Fibroblast of lung (primary cell): ENCODE measurements at regions not wholly inside any gene's neighbourhood (a gene's known extent, or its start where the extent isn't known, plus 50 kb on each side); places are given as distances from the start of the nearest gene placed in this dataset.

Source experiments
- DNase-seq, 2 donors: peaks; one replicate each; pipeline versions ENCODE4 v3.0.0 to v3.0.0-alpha.2; 2010; ENCODE audit warnings: low read depth in 2 of 2
- H2AFZ ChIP-seq: 2 replicates; pipeline ENCODE4 v1.5.1; 2012; ENCODE audit warnings: low read length, control low read depth, inconsistent platforms
- H3K27ac ChIP-seq: 2 replicates; pipeline ENCODE4 v1.5.1; 2011; ENCODE audit warnings: low read length, control low read depth; ENCODE audit not compliant: insufficient read depth
- H3K27me3 ChIP-seq: 2 replicates; pipeline ENCODE4 v1.5.1; 2011; ENCODE audit warnings: mild to moderate bottlenecking, low read length; ENCODE audit not compliant: control insufficient read depth, insufficient read depth
- H3K36me3 ChIP-seq: 2 replicates; pipeline ENCODE4 v1.5.1; 2011; ENCODE audit warnings: low read length; ENCODE audit not compliant: control insufficient read depth, insufficient read depth
- H3K4me1 ChIP-seq: 2 replicates; pipeline ENCODE4 v1.5.1; 2011; ENCODE audit warnings: low read length; ENCODE audit not compliant: control insufficient read depth, insufficient read depth; ENCODE audit errors: extremely low read depth
- H3K4me2 ChIP-seq: 2 replicates; pipeline ENCODE4 v1.5.1; 2011; ENCODE audit warnings: low read length, control low read depth; ENCODE audit not compliant: insufficient read depth; ENCODE audit errors: extremely low read depth
- H3K4me3 ChIP-seq, 4 experiments: fragments of 200-600 bp in 1 of 4; sonication (generic) in 1 of 4; replicated peaks in 1 of 4; 2 replicates each; pipeline ENCODE4 v1.5.1; 2011 to 2016; ENCODE audit warnings: low read length in 4 of 4, low read depth in 3 of 4, mild to moderate bottlenecking in 3 of 4, control low read depth in 2 of 4, inconsistent platforms in 1 of 4, mixed read lengths in 1 of 4; ENCODE audit not compliant: insufficient read depth in 1 of 4; ENCODE audit errors: control extremely low read depth in 1 of 4
- H3K79me2 ChIP-seq: 2 replicates; pipeline ENCODE4 v1.5.1; 2012; ENCODE audit warnings: mild to moderate bottlenecking, low read length, inconsistent platforms; ENCODE audit not compliant: control insufficient read depth, insufficient read depth
- H3K9ac ChIP-seq: 2 replicates; pipeline ENCODE4 v1.5.1; 2011; ENCODE audit warnings: mild to moderate bottlenecking, low read length, control low read depth; ENCODE audit not compliant: insufficient read depth
- H3K9me3 ChIP-seq: 2 replicates; pipeline ENCODE4 v1.5.1; 2012; ENCODE audit warnings: low read depth, low read length; ENCODE audit not compliant: control insufficient read depth, insufficient read depth
- H4K20me1 ChIP-seq: 2 replicates; pipeline ENCODE4 v1.5.1; 2011; ENCODE audit warnings: low read length; ENCODE audit not compliant: control insufficient read depth, insufficient read depth; ENCODE audit errors: extremely low read depth
- EZH2 ChIP-seq: IDR thresholded peaks from 2 replicates; pipeline ENCODE4 v1.5.1; 2012; ENCODE audit warnings: low read length, control low read depth, mild to moderate bottlenecking; ENCODE audit errors: missing control alignments
- TF ChIP-seq, protein P1 (sequence below), 2 donors: IDR thresholded peaks in 1 of 2; conservative IDR thresholded peaks in 1 of 2; 1 replicate in 1 of 2; 2 replicates in 1 of 2; pipeline ENCODE4 v1.5.1; 2011 to 2012; ENCODE audit warnings: low read length in 2 of 2, control low read depth in 1 of 2, inconsistent platforms in 1 of 2, low read depth in 1 of 2, mild to moderate bottlenecking in 1 of 2

- Histone ChIP-seq H3K27ac (no peak overlapping the region), H4K20me1 (no peaks in the 10 kb centered on the region), H3K9me3 (no peaks in the 10 kb centered on the region), H2AFZ (no peak overlapping the region), H3K4me1 (no peaks in the 10 kb centered on the region), H3K4me2 (no peak overlapping the region), H3K79me2 (no peaks in the 10 kb centered on the region), H3K27me3 (no peaks in the 10 kb centered on the region), H3K36me3 (no peaks in the 10 kb centered on the region), H3K4me3 (no peak overlapping the region), H3K9ac (no peak overlapping the region)
- TF ChIP-seq EZH2: no peak
- TF ChIP-seq, protein P1, sequence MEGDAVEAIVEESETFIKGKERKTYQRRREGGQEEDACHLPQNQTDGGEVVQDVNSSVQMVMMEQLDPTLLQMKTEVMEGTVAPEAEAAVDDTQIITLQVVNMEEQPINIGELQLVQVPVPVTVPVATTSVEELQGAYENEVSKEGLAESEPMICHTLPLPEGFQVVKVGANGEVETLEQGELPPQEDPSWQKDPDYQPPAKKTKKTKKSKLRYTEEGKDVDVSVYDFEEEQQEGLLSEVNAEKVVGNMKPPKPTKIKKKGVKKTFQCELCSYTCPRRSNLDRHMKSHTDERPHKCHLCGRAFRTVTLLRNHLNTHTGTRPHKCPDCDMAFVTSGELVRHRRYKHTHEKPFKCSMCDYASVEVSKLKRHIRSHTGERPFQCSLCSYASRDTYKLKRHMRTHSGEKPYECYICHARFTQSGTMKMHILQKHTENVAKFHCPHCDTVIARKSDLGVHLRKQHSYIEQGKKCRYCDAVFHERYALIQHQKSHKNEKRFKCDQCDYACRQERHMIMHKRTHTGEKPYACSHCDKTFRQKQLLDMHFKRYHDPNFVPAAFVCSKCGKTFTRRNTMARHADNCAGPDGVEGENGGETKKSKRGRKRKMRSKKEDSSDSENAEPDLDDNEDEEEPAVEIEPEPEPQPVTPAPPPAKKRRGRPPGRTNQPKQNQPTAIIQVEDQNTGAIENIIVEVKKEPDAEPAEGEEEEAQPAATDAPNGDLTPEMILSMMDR (conservative IDR thresholded peaks at IDR 0.05 in 1 of 2, IDR thresholded peaks at IDR 0.05 in 1 of 2; ENCODE audit: low read depth in 1 of 2, low read length in 2 of 2): no peak
- no peak for DNase-seq
Measured at GRCh38 chr5:6979061-6979460, 265.8 kb downstream of the TENT4A start.

GRCh38 chr5:6989230-6989629, 276.0 kb downstream of the TENT4A start:
- Histone ChIP-seq H2AFZ (no peak overlapping the region), H3K27ac (no peak overlapping the region), H4K20me1 (no peaks in the 10 kb centered on the region), H3K4me3 (no peak overlapping the region), H3K4me2 (no peak overlapping the region), H3K4me1 (no peaks in the 10 kb centered on the region), H3K9me3 (no peaks in the 10 kb centered on the region), H3K9ac (no peak overlapping the region), H3K27me3 (no peaks in the 10 kb centered on the region), H3K79me2 (no peaks in the 10 kb centered on the region), H3K36me3 (no peaks in the 10 kb centered on the region)
- TF ChIP-seq EZH2: no peak
- TF ChIP-seq, protein P1 (conservative IDR thresholded peaks at IDR 0.05 in 1 of 2, IDR thresholded peaks at IDR 0.05 in 1 of 2; ENCODE audit: low read depth in 1 of 2, low read length in 2 of 2): no peak
- DNase-seq: no peak

DNA sequence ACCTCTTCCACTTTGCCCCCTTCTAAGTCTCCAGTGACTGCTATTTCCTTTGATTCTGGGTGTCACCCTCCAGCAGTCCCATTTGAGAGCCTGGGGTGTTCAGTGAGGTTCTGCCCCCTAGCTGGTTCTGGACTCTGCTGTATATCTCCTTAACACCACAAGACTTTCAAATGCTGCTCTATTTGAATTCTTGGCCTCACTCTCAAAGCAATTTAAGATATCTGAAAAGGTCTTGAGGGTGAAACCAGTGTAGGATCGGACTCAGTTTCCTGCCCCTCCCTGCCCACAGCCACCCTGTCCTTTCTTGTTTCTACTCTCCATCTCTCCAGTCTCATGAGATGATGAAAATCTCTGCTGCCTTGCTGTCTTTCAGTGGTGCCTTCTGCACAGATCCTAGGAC, 280.9 kb downstream of the TENT4A start:
- Histone ChIP-seq H3K9ac (no peak overlapping the region), H3K27me3 (no peaks in the 10 kb centered on the region), H3K4me3 (no peak overlapping the region), H3K4me1 (no peaks in the 10 kb centered on the region), H2AFZ (no peak overlapping the region), H3K9me3 (no peaks in the 10 kb centered on the region), H3K79me2 (no peaks in the 10 kb centered on the region), H3K27ac (no peak overlapping the region), H3K4me2 (no peak overlapping the region), H4K20me1 (no peaks in the 10 kb centered on the region), H3K36me3 (no peaks in the 10 kb centered on the region)
- TF ChIP-seq, protein P1 (conservative IDR thresholded peaks at IDR 0.05 in 1 of 2, IDR thresholded peaks at IDR 0.05 in 1 of 2; ENCODE audit: low read depth in 1 of 2, low read length in 2 of 2): no peak
- TF ChIP-seq EZH2: no peak
- no peak for DNase-seq
